Stimulated activated CD8-positive, alpha-beta memory T cell treated with anti-CD3 and anti-CD28 coated beads, Interleukin-4, amount 100 ng/mL, for 48 hours (primary cell): ENCODE measurements at regions not wholly inside any gene's neighbourhood (a gene's known extent, or its start where the extent isn't known, plus 50 kb on each side); places are given as distances from the start of the nearest gene placed in this dataset.
"Not testable (repeated sequence)": the region's sequence is repeated elsewhere in the genome, so short reads cannot be mapped to it uniquely, and the experiment has no call there.

ENCODE experiments used
- DNase-seq: peaks from one replicate; pipeline ENCODE4 v3.0.0-alpha.2; 2020

GRCh38 chr6:93183531-93183972 is 235.8 kb downstream of the EPHA7 start:
- no peak for DNase-seq

DNA sequence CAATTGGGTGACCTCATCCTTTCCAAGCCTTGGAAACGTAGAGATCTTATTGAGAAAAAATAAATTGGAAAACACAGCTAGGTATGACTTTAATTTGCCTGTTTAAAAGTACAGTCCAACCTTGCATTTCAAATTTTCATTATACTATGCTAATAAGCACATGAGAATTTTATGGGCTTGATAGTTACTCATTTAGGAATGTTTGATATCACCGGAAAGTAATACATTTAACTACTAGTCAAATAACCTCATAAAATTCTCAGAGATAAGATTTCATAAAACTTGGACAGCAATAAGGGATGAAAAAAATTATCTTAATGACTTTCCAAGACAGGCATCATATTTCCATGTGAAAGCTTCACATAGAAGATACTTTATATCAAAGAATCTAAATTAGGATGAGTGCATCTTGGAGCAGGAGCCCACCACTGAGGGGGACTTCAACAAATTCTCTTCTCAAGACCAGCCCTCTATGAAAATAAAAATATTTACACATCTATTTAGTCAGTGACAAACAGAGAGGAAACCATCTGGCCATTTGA is 236.3 kb downstream of the EPHA7 start:
- DNase-seq = no peak

- DNase-seq = no peak
These were observed 241.4 kb downstream of the EPHA7 start for GRCh38 chr6:93177918-93178317.

GRCh38 chr6:93177438-93177837 is 241.9 kb downstream of the EPHA7 start:
- no peak for DNase-seq

- no peak for DNase-seq
These were observed 243.3 kb downstream of the EPHA7 start for GRCh38 chr6:93176070-93176469.

DNA sequence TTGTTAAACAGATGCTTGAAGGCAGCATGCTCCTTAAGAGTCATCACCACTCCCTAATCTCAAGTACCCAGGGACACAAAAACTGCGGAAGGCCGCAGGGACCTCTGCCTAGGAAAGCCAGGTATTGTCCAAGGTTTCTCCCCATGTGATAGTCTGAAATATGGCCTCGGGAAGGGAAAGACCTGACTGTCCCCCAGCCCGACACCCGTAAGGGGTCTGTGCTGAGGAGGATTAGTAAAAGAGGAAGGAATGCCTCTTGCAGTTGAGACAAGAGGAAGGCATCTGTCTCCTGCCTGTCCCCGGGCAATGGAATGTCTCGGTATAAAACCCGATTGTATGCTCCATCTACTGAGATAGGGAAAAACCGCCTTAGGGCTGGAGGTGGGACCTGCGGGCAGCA is 245.8 kb downstream of the EPHA7 start:
- not testable (repeated sequence) for DNase-seq

GRCh38 chr6:93165850-93166430 is 253.4 kb downstream of the EPHA7 start:
- DNase-seq = no peak

GRCh38 chr6:93164781-93165180 is 254.6 kb downstream of the EPHA7 start:
- DNase-seq = no peak

GRCh38 chr6:93163146-93163545 is 256.2 kb downstream of the EPHA7 start:
- DNase-seq = no peak

DNA sequence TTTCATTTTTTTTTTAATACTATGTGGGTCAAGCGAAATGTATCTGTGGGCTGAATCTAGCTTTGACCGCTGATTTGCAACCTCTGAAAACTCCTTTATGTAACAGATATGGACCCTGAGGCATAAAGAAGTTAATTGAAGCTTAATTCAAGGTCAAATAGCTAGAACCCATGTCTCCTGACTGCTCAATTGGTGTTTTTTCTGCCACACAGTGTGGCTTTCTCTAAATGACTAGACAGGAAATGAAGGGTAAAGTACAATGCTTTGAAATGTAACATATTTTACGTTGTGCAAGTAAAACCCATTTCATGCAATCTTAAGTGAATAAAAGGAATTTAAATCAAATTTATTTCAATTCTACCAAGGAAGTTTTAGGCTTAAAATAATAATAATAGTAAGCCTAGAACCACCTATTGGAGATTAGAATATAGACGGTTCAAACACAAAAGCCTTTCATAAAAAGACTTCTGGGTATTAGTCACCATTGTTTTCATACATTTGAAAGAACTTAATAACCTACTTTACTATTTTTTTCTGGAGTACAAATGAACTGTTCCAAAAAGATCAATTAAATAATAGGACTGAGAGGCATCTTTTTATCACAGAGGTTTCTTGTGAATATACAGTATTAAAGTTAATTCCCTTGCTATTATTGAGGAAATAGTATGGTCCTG is 279.8 kb downstream of the EPHA7 start:
- DNase-seq = no peak

DNA sequence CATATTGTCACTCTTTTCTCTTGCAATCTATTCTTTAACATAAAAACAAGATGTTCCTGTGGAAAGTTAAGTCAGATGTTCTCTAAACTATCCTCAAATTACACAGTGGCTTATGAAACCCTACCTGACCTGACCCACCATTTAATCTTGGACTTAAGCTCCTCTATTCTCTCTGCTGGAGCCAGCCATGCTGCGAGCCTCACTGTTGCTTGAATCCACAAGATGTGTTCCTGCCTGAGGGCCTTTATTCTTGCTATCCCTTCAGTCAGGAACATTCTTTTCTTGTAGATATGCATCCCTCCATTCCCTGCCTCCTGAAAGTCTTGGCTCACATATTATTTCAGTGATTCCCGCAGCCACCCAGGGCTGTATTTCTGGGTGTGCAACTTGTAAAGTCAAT is 283.2 kb downstream of the EPHA7 start:
- DNase-seq = no peak

DNA sequence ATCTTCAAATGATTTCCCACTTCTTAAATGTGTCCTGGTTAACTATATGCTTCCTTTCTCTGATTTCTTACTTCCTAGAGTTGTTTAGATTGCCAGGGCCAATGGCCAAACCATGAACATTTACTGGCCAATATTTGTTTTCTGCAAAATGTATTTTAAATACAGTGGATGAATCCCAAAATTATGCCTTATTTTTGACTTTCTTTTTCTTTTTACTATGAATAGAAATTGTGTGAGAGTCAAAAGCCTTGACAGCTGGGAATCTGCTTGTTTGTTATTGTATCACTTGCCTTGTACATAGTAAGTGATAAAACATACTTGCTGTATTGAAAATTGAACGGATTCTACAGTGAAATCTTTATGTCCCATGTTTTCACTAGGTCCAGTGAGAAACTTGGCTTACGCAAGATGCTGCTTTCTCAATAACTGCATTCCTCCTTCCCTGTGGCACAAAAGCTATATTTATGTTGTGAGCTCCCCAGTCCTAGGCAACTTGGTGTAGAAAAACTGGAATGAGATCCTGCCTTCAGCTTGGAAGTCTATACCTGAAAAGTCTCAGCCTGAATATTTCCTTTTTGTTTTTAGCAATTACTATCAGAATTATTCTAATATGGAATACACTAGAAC is 295.2 kb downstream of the EPHA7 start:
- DNase-seq = no peak

GRCh38 chr6:93123585-93123984 is 295.8 kb downstream of the EPHA7 start:
- no peak for DNase-seq

GRCh38 chr6:93120154-93120742 is 299.1 kb downstream of the EPHA7 start:
- DNase-seq = no peak

- no peak for DNase-seq
These were observed 313.5 kb downstream of the EPHA7 start for GRCh38 chr6:93105907-93106306.

DNA sequence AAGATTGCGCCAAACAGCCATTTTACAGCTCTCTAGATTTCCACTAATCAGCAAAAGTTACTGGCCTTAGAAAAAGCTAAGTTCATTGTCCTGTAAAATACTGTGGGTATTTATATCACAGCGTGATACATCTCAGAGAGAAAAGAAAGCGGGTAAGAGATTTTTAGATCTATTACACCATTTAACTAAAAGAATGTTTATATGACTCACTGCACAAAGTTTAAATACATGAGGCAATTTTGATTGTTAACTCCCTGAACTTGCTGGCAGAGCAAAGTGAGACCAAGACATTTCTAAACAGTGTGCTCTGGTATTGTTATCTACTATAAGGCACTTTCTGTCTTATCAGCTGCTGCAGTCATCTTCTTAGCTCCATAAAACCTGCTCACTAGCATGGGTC is 314.3 kb downstream of the EPHA7 start:
- no peak for DNase-seq

DNA sequence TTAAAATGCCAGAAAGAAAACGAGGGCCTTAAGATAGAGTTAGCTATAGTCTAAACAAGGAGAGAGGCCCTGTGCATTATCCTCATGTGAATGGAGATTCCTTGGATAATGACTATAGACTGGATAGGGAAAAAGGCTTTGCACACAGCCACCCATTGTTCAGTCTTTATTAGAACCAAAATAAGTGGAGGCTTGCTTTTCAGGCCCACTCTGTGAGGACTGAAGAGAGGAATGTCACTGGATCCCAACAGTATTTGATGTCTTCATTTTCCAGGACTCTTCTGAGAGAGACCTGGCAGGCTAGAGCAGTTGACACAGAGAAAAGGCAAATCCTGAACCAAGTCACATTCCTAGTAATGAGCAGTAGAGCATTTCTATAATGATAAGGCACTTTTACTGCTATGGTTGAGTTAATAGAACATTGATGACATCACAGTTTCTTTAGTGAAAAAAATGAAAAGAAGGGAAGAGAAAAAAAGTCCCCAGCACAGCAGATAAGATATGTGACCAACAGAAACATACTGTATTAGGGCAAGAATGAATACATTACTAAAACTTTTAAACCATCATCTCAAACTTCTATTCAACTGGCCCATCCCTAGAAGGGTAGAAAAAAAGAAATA is 315.1 kb downstream of the EPHA7 start:
- no peak for DNase-seq

DNA sequence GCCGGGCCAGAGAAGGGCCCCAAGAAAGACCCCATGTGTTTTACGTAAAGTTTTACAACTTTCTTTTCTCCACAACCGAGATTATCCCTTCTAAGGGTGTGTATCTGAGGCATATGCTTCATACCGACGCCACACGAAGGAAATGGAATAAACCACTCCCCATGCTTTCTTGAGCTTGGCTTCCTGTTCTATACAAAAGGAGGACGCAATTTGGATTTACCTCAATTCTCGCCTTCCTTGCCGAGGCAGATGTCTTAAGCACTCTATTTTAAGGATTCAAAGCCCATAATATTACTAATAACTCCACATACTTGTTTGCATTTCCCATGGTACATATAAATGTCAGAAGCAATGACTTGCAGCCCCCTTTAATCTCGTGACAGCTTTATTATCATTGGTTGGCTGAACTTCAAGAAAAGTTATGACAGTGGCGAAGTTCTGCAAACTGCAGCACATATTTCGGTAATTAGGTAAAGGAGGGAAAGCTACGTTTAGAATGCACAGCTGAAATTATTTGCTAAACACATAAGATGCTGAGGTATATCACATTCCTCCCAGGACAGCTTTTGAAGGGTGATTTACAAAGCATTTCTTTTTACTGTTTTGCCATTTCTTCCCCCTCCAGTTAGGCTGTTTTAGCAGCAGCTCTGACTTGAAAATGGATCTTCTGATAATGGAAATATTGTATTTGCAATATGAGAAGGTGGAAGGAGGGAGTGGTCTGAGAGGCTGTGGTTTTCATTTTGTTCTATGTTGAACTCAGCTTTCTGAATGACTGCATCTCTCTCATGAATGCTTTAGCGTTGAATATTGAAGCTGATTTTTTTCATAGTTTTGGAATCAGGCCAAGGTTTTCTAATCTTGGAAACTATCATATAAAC is 330.5 kb downstream of the EPHA7 start:
- no peak for DNase-seq

DNA sequence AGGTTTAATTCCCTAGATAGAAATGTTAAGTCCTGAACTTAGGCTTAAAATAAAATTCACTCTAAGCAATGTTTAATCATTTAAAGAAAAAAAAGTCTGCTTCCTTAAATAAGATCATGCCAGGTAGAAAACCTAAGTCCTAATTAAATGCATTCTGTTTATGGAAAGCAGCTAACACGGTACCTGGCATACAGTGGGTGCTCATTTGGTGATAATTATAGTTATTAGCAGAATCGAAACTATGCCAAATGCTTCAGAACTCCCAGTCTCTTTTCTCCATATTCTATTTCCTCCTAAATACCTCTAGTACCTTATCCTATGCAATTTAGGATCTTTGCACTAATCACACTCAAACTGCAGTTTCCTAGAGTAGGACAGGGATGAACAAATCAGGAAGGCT is 331.8 kb downstream of the EPHA7 start:
- DNase-seq = no peak

DNA sequence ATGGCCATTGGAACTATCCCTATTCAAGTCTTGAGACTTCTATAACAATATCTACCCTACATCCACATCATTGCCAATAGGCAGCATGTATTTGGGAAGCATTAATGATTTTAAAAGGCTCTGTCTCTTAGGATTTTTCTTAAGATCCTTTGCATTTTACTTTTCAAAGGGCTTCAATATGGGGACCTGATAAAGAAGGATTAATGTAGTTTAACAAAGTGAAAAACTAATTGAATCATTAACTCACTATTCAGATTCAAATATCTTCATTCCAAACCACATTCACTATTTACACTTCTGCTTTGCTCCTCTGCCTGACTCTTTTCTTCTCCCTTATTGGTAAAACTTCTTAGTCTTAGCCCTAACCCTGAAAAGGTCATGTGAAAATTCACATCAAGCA is 333.0 kb downstream of the EPHA7 start:
- DNase-seq = no peak

GRCh38 chr6:93083337-93084230 is 335.8 kb downstream of the EPHA7 start:
- no peak for DNase-seq
